ENCODE measurements at regions not wholly inside any gene's neighbourhood (a gene's known extent, or its start where the extent isn't known, plus 50 kb on each side); places are given as distances from the start of the nearest gene placed in this dataset.

GRCh38 chr6:8157839-8158238, 55.5 kb upstream of the EEF1E1 start:
- H3K9me3 ChIP-seq: no peaks in the 10 kb centered on the region
- no peak overlapping the region for H3K4me3 ChIP-seq
- no peaks in the 10 kb centered on the region for H3K36me3 ChIP-seq
- DNase-seq (no peak), ATAC-seq (ENCODE audit: low FRiP score in 2 of 2) (peak; percentile 34 to 55)
- 37 to 41% methylated on average over 3 of the region's 3 CpGs for WGBS, 2 donors
- H3K27ac ChIP-seq: peak overlapping the region in 1 of 4 donors; percentile 42
- H3K27me3 ChIP-seq: no peaks in the 10 kb centered on the region
- TF ChIP-seq CTCF (IDR thresholded peaks at IDR 0.05) (no peak), POLR2A (IDR thresholded peaks at IDR 0.05) (peak in 1 of 4 donors; percentile 13)
- no peaks in the 10 kb centered on the region for H3K4me1 ChIP-seq

GRCh38 chr6:8155259-8156012, 53.1 kb upstream of the EEF1E1 start:
- DNase-seq (no peak), ATAC-seq (ENCODE audit: low FRiP score in 2 of 2) (no peak)
- no peak overlapping the region for H3K4me3 ChIP-seq
- H3K9me3 ChIP-seq: no peaks in the 10 kb centered on the region
- no peak overlapping the region for H3K27ac ChIP-seq
- H3K4me1 ChIP-seq: no peaks in the 10 kb centered on the region
- H3K27me3 ChIP-seq: no peaks in the 10 kb centered on the region
- H3K36me3 ChIP-seq: no peaks in the 10 kb centered on the region
- no peak for TF ChIP-seq CTCF (IDR thresholded peaks at IDR 0.05)
- no peak for TF ChIP-seq POLR2A (IDR thresholded peaks at IDR 0.05)
- TF ChIP-seq POLR2AphosphoS5 (IDR thresholded peaks at IDR 0.05): no peak
- TF ChIP-seq EP300 (IDR thresholded peaks at IDR 0.05): no peak
- WGBS, 2 donors: 61 to 69% methylated on average over 2 of the region's 2 CpGs
